Heart right ventricle (tissue), 16 donors: ENCODE measurements at regions not wholly inside any gene's neighbourhood (a gene's known extent, or its start where the extent isn't known, plus 50 kb on each side); places are given as distances from the start of the nearest gene placed in this dataset.

Experiments used
- ATAC-seq, 8 donors: fragments of 200-7000 bp; cut with Tn5 transposase; one replicate each; pipeline ENCODE4 v1.9.1; 2020; ENCODE audit warnings: mild to moderate bottlenecking in 8 of 8, moderate library complexity in 8 of 8, moderate number of reproducible peaks in 1 of 8
- DNase-seq, 2 donors: peaks; one replicate each; pipeline ENCODE4 v3.0.0-alpha.2; 2020
- H3K27ac ChIP-seq, 10 donors: fragments of 200-600 bp; sonication (generic) in 2 of 10; one replicate each; pipeline versions ENCODE4 v1.5.0 to v1.8.0; 2020 to 2022; ENCODE audit warnings: mild to moderate bottlenecking in 3 of 10
- H3K27me3 ChIP-seq, 7 donors: fragments of 200-600 bp; one replicate each; pipeline ENCODE4 v1.8.0; 2021 to 2022; ENCODE audit warnings: mild to moderate bottlenecking in 2 of 7
- H3K36me3 ChIP-seq, 9 donors: fragments of 200-600 bp; sonication (generic) in 1 of 9; one replicate each; pipeline versions ENCODE4 v1.5.0 to v1.8.0; 2020 to 2022; ENCODE audit warnings: mild to moderate bottlenecking in 2 of 9
- H3K4me1 ChIP-seq, 9 donors: fragments of 200-600 bp; sonication (generic) in 1 of 9; one replicate each; pipeline versions ENCODE4 v1.5.0 to v1.8.0; 2020 to 2022; ENCODE audit warnings: mild to moderate bottlenecking in 4 of 9
- H3K4me3 ChIP-seq, 10 donors: fragments of 200-600 bp; sonication (generic) in 2 of 10; one replicate each; pipeline versions ENCODE4 v1.5.0 to v1.8.0; 2020 to 2022; ENCODE audit warnings: mild to moderate bottlenecking in 7 of 10, moderate library complexity in 2 of 10
- H3K9me3 ChIP-seq, 11 donors: fragments of 200-600 bp in 10 of 11; sonication (generic) in 2 of 11; one replicate each; pipeline versions ENCODE4 v1.5.0 to v1.8.0; 2013 to 2022; ENCODE audit warnings: mild to moderate bottlenecking in 2 of 11, control low read depth in 1 of 11, moderate library complexity in 1 of 11
- CTCF ChIP-seq, 9 donors: fragments of 200-600 bp; sonication (generic) in 2 of 9; IDR thresholded peaks; one replicate each; pipeline versions ENCODE4 v1.5.0 to v1.8.0; 2021 to 2022; ENCODE audit warnings: antibody characterized with exemption in 9 of 9, mild to moderate bottlenecking in 5 of 9, moderate library complexity in 1 of 9
- WGBS, 2 donors: extraction: QIAGEN DNeasy Blood & Tissue Kit; methylation state at CpG; one replicate each; pipeline ENCODE4 v1.1.7; 2013; ENCODE audit warnings: inconsistent platforms in 1 of 2; 5-methylcytosine and 5-hydroxymethylcytosine counted together
- intact Hi-C, 10 donors: fragments of 100-400 bp; cut with DNase I; formaldehyde crosslinking; loops; one replicate each; pipeline versions ENCODE4 v1.11.1 to v1.14.2; 2022
- donor health status: Arrhythmogenic right ventricular cardiomyopathy.
- donor health status: ischemic (EF 13 %, LVEDD 7.1; RV severe dilation, severe dysfunction).
- donor health status: healthy with polysubstance abuse.
- donor health status: DM: no; HTN: yes; CAD: no.
- donor health status: DM: no; HTN: no; CAD: no.
- donor health status: ischemic (EF 25% LVEDD 6.9; RV normal size, moderate dysfunction).
- donor health status: ischemic (EF 25% LVEDD 5.7; RV mildly dilated, moderate dysfunction).
- donor health status: healthy.
- donor health status: DM: yes; HTN: yes; CAD: no.
- donor health status: Ischemic cardiomyopathy.
- donor health status: ischemic (EF 35%, LVEDD 5.7; RV mildly dilated, moderate dysfunction).
- donor health status: nonischemic (EF 11% LVEDD 7.7; RV severe dilation, severe dysfunction).
- donor health status: DM: yes; HTN: yes; CAD: no.
- donor health status: PGD.
- donor health status: ischemic (EF 29% LVEDD 5.4; RV normal size, mild dysfunction).
- donor health status: nonischemic (EF 23%, LVEDD 6.1; RV moderate dilation, normal function).

GRCh38 chr6:40302856-40303454 lies 284.2 kb downstream of the LRFN2 start:
- H3K9me3 ChIP-seq, result peaks cover 0 to 10% (median 0%) of the 10 kb centered on the region in 11 donors

GRCh38 chr6:40299681-40300080 lies 287.5 kb downstream of the LRFN2 start:
- Histone ChIP-seq H3K36me3 (no peaks in the 10 kb centered on the region), H3K9me3 (peaks cover 0 to 9% (median 0%) of the 10 kb centered on the region in 11 donors), H3K4me3 (no peak overlapping the region), H3K4me1 (no peaks in the 10 kb centered on the region), H3K27ac (no peak overlapping the region), H3K27me3 (peaks cover 0 to 23% (median 4%) of the 10 kb centered on the region in 7 donors)
- 79 to 84% methylated on average over 6 of the region's 6 CpGs for WGBS, 2 donors
- DNase-seq (no peak), ATAC-seq (peak in 3 of 8 donors; percentile 17 to 56 (median 51))
- TF ChIP-seq CTCF (IDR thresholded peaks at IDR 0.05), result no peak
- intact Hi-C loops, result loop anchor here in 9 of 10 donors (5.0 to 10.0 kb wide), 6 partner anchors 312 to 955 kb away; no protein-coding TSS in a partner anchor

More at GRCh38 chr6:40302856-40303454, 284.2 kb downstream of the LRFN2 start:
- intact Hi-C loops, result loop anchor here in 9 of 10 donors (5.0 to 10.0 kb wide), 5 partner anchors 318 to 958 kb away; no protein-coding TSS in a partner anchor
- no peak overlapping the region for H3K27ac ChIP-seq
- ATAC-seq (peak in 1 of 8 donors; percentile 13), DNase-seq (no peak)
- no peak overlapping the region for H3K4me3 ChIP-seq
- no peak for TF ChIP-seq CTCF (IDR thresholded peaks at IDR 0.05)
- WGBS, 2 donors, result 85 to 86% methylated on average over 8 of the region's 8 CpGs
- H3K27me3 ChIP-seq, result peaks cover 0 to 33% (median 6%) of the 10 kb centered on the region in 7 donors
- H3K36me3 ChIP-seq, result no peaks in the 10 kb centered on the region
- H3K4me1 ChIP-seq, result no peaks in the 10 kb centered on the region

GRCh38 chr6:40298207-40298606 lies 289.0 kb downstream of the LRFN2 start:
- Histone ChIP-seq H3K27ac (no peak overlapping the region), H3K9me3 (peaks cover 0 to 9% (median 0%) of the 10 kb centered on the region in 11 donors), H3K27me3 (peaks cover 0 to 37% (median 6%) of the 10 kb centered on the region in 7 donors), H3K4me3 (no peak overlapping the region), H3K4me1 (no peaks in the 10 kb centered on the region), H3K36me3 (no peaks in the 10 kb centered on the region)
- intact Hi-C loops, result loop anchor here in 1 of 10 donors (5.0 kb wide), 1 partner anchor 311 kb away; no protein-coding TSS in a partner anchor
- WGBS, 2 donors, result 90 to 92% methylated on average over 2 of the region's 2 CpGs
- no peak for TF ChIP-seq CTCF (IDR thresholded peaks at IDR 0.05)
- no peak for DNase-seq
- no peak for ATAC-seq

- intact Hi-C loops, result loop anchor here in 1 of 10 donors (5.0 kb wide), 1 partner anchor 308 kb away; no protein-coding TSS in a partner anchor
- Histone ChIP-seq H3K27me3 (peaks cover 0 to 55% (median 15%) of the 10 kb centered on the region in 7 donors), H3K4me3 (no peak overlapping the region), H3K9me3 (peaks cover 0 to 9% (median 0%) of the 10 kb centered on the region in 11 donors), H3K27ac (no peak overlapping the region), H3K4me1 (no peaks in the 10 kb centered on the region), H3K36me3 (no peaks in the 10 kb centered on the region)
- 61 to 70% methylated on average over 2 of the region's 2 CpGs for WGBS, 2 donors
- no peak for TF ChIP-seq CTCF (IDR thresholded peaks at IDR 0.05)
- no peak for DNase-seq
- no peak for ATAC-seq
Measured at GRCh38 chr6:40295251-40295950, 291.8 kb downstream of the LRFN2 start.
